Activated naive CD8-positive, alpha-beta T cell treated with anti-CD3 and anti-CD28 coated beads, Interleukin-2, amount 50 U/mL, for 24 hours (primary cell): ENCODE measurements at regions not wholly inside any gene's neighbourhood (a gene's known extent, or its start where the extent isn't known, plus 50 kb on each side); places are given as distances from the start of the nearest gene placed in this dataset.
"Not testable (repeated sequence)": the region's sequence is repeated elsewhere in the genome, so short reads cannot be mapped to it uniquely, and the experiment has no call there.

Experiments used
- ATAC-seq: fragments of 150-1000 bp; cut with Tn5 transposase; one replicate; pipeline ENCODE4 v1.10.0; 2021
- DNase-seq: peaks from one replicate; pipeline ENCODE4 v3.0.0; 2021
- H3K27ac Mint-ChIP-seq: one replicate; pipeline ENCODE4 v1.8.0; 2021; ENCODE audit warnings: mild to moderate bottlenecking, mixed read lengths
- H3K27me3 Mint-ChIP-seq: one replicate; pipeline ENCODE4 v1.8.0; 2021; ENCODE audit warnings: mixed read lengths
- H3K36me3 Mint-ChIP-seq: one replicate; pipeline ENCODE4 v1.8.0; 2021; ENCODE audit warnings: low read depth, mixed read lengths
- H3K4me1 Mint-ChIP-seq: one replicate; pipeline ENCODE4 v1.8.0; 2021; ENCODE audit warnings: mixed read lengths
- H3K4me3 Mint-ChIP-seq: one replicate; pipeline ENCODE4 v1.8.0; 2021; ENCODE audit warnings: mild to moderate bottlenecking, moderate library complexity, mixed read lengths
- H3K9me3 Mint-ChIP-seq: one replicate; pipeline ENCODE4 v1.8.0; 2021; ENCODE audit warnings: mixed read lengths

DNA sequence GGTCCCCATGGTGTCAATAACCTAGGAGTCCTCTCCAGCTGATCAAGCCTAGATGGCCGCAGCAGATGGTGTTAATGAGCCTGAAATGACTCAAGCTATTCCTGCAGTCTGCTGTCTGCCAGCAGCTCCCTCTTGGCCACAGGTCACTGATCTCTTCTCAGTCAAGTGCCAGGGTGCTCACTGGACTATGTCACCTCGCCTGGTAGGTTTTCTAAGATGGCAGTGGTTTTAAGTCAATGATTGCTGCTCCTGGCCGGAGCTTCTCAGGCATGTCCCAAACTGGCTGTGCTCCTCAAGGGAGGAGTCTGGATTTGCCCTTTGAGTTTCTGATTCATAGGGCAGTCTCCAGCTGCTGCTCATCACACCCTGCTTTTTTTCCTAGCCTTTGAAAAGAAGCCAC, 58.6 kb upstream of the SHISA6 start:
- H3K4me3 Mint-ChIP-seq: no peak overlapping the region
- no peak for DNase-seq
- H3K27ac Mint-ChIP-seq: no peak overlapping the region
- H3K9me3 Mint-ChIP-seq: peaks cover 6% of the 10 kb centered on the region
- no peaks in the 10 kb centered on the region for H3K36me3 Mint-ChIP-seq
- H3K27me3 Mint-ChIP-seq: no peaks in the 10 kb centered on the region
- ATAC-seq: no peak
- H3K4me1 Mint-ChIP-seq: no peaks in the 10 kb centered on the region

GRCh38 chr17:11178581-11178980, 62.4 kb upstream of the SHISA6 start:
- Mint-ChIP-seq H3K27me3 (no peaks in the 10 kb centered on the region), H3K27ac (no peak overlapping the region), H3K9me3 (peaks cover 6% of the 10 kb centered on the region), H3K36me3 (no peaks in the 10 kb centered on the region), H3K4me1 (no peaks in the 10 kb centered on the region), H3K4me3 (no peak overlapping the region)
- ATAC-seq: no peak
- no peak for DNase-seq

GRCh38 chr17:11177340-11177739, 63.7 kb upstream of the SHISA6 start:
- Mint-ChIP-seq H3K27me3 (no peaks in the 10 kb centered on the region), H3K36me3 (no peaks in the 10 kb centered on the region), H3K4me1 (no peaks in the 10 kb centered on the region), H3K9me3 (peaks cover 12% of the 10 kb centered on the region), H3K27ac (no peak overlapping the region), H3K4me3 (no peak overlapping the region)
- ATAC-seq (no peak), DNase-seq (no peak)

DNA sequence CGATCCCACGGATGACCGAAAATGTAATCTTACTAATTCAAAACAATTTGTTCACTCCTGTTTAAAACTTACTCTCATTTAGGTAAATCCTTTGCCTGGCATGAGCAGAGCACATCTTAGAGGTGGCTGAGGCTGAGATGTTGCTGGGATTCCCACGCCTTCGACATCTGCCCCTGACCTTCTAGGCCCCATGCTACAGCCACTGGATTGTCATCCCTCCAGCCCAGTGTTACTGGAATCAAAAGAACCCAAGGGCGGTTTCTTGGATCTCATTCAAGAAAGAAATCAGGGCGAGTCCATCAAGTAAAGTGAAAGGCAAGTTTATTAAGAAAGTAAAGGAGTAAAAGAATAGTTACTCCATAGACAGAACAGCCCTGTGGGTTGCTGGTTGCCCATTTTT, 64.5 kb upstream of the SHISA6 start:
- Mint-ChIP-seq H3K4me3 (no peak overlapping the region), H3K36me3 (no peaks in the 10 kb centered on the region), H3K27me3 (no peaks in the 10 kb centered on the region), H3K9me3 (peaks cover 16% of the 10 kb centered on the region), H3K4me1 (no peaks in the 10 kb centered on the region), H3K27ac (no peak overlapping the region)
- no peak for DNase-seq
- no peak for ATAC-seq

DNA sequence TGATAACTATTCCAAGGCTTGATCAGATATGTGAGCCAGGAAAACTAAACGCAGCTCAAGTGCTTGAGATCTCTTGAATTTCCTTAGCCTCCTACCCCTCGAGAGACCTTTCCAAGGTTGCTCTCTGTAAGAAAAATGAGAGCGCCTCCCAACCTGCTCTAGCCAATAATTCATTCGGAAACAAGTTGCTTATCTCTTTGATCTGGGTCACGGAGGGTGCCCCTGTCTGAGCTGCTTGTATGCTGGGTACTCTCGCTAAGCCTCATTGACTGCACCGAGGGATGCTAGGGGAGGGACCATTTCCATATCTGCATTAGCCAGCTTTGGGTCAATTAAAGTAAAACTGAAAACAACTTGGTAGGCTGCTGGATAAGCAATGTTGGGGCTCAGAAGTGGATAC, 70.1 kb upstream of the SHISA6 start:
- Mint-ChIP-seq H3K27me3 (no peaks in the 10 kb centered on the region), H3K36me3 (no peaks in the 10 kb centered on the region), H3K4me3 (no peak overlapping the region), H3K4me1 (no peaks in the 10 kb centered on the region), H3K27ac (no peak overlapping the region), H3K9me3 (peaks cover 10% of the 10 kb centered on the region)
- DNase-seq: no peak
- no peak for ATAC-seq

GRCh38 chr17:11151818-11152425, 89.1 kb upstream of the SHISA6 start:
- Mint-ChIP-seq H3K4me3 (no peak overlapping the region), H3K9me3 (peaks cover 9% of the 10 kb centered on the region), H3K36me3 (no peaks in the 10 kb centered on the region), H3K4me1 (no peaks in the 10 kb centered on the region), H3K27ac (no peak overlapping the region), H3K27me3 (peaks cover 4% of the 10 kb centered on the region)
- no peak for ATAC-seq
- no peak for DNase-seq

GRCh38 chr17:11150906-11151511, 90.0 kb upstream of the SHISA6 start:
- H3K27ac Mint-ChIP-seq, H3K4me1 Mint-ChIP-seq, H3K36me3 Mint-ChIP-seq, DNase-seq, H3K4me3 Mint-ChIP-seq, H3K27me3 Mint-ChIP-seq, H3K9me3 Mint-ChIP-seq, ATAC-seq: not testable (repeated sequence)

DNA sequence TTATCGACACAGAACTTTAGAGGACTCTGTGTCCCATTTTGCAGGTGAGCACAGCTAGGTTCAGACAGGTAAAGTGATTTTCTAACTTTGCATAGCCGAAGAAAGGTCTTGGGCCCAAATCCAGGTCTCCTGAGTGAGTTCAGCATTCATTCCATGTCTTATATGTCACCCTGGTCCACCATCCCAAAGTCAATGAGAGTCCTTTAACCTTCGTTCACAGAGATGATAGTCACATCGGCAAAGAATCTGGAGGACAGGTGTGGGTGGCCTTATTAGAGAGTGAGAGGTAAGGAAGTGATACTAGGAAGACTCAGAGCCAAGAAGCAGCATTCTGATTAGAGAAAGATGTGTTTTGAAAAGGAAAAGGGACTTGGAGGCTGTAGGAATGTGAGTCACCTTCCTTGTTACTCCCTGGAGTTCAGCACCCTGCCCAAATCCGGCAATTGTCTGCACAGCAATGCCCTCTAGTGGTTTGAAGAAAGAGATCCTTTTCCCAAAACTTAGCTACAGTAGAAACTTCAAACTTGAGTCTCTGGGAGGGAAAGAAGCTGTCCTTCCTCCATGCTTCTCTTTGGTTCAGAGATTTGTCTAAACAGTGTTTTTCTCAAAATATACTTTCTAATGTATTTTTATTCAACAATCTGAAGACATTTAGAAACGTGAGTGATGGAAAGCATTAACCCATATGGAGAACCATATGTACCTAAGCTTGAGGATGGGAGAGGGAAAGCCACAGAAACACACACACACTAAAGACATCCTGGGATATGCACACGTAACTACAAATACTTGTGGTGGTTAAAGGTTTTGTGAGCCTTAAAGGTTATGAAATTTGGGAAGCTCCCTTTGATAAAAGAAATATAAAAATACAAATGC, 96.4 kb upstream of the SHISA6 start:
- Mint-ChIP-seq H3K36me3 (no peaks in the 10 kb centered on the region), H3K27me3 (peaks cover 2% of the 10 kb centered on the region), H3K4me1 (no peaks in the 10 kb centered on the region), H3K27ac (peak overlapping the region; percentile 10), H3K4me3 (no peak overlapping the region), H3K9me3 (peaks cover 10% of the 10 kb centered on the region)
- ATAC-seq (no peak), DNase-seq (no peak)

DNA sequence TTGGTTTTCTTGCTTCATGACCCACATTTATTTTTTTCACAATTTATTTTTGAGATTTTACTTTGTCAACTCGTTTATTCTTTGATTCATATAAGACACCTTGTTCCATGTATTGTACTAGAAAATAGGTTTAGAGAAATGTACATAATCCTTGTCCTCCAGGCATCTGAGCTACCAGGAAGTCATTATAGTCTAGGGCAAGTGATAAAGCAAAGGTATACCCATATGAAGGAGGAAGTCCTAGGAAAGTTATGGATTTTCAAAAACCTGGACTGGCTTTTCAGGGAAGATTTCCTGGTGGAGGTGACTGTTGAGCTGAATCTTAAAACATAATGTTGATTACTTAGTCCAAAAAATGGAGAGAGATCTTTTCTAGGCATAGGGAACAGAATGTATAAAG, 98.8 kb upstream of the SHISA6 start:
- H3K4me1 Mint-ChIP-seq: no peaks in the 10 kb centered on the region
- DNase-seq (no peak), ATAC-seq (no peak)
- H3K27ac Mint-ChIP-seq: no peak overlapping the region
- H3K27me3 Mint-ChIP-seq: no peaks in the 10 kb centered on the region
- peaks cover 10% of the 10 kb centered on the region for H3K9me3 Mint-ChIP-seq
- H3K4me3 Mint-ChIP-seq: no peak overlapping the region
- H3K36me3 Mint-ChIP-seq: no peaks in the 10 kb centered on the region

DNA sequence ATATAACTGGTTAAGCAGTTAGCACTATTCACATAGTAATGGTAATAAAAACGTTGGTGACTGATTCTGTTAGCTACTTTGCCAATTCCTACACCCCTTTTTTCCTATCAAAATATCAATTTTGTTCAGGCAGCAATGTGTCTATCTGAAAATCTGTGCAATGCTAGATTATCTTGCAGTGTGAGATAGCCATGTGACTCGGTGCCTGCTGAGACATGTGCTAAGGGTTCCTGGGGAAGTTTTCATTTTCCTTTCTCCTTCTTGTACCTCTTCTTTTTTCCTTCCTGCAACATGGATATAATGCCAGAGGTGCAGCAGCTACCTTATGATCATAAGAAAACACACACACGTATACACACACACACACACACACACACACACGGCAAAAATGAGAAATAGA, 100.5 kb upstream of the SHISA6 start:
- Mint-ChIP-seq H3K4me1 (no peaks in the 10 kb centered on the region), H3K27me3 (no peaks in the 10 kb centered on the region), H3K27ac (no peak overlapping the region), H3K4me3 (no peak overlapping the region), H3K9me3 (peaks cover 10% of the 10 kb centered on the region), H3K36me3 (no peaks in the 10 kb centered on the region)
- no peak for ATAC-seq
- DNase-seq: no peak

GRCh38 chr17:11140043-11140442, 101.0 kb upstream of the SHISA6 start:
- no peaks in the 10 kb centered on the region for H3K4me1 Mint-ChIP-seq
- H3K36me3 Mint-ChIP-seq: no peaks in the 10 kb centered on the region
- H3K4me3 Mint-ChIP-seq: no peak overlapping the region
- H3K27ac Mint-ChIP-seq: no peak overlapping the region
- H3K27me3 Mint-ChIP-seq: no peaks in the 10 kb centered on the region
- DNase-seq (no peak), ATAC-seq (no peak)
- peaks cover 10% of the 10 kb centered on the region for H3K9me3 Mint-ChIP-seq

- Mint-ChIP-seq H3K4me3 (no peak overlapping the region), H3K9me3 (no peaks in the 10 kb centered on the region), H3K27me3 (no peaks in the 10 kb centered on the region), H3K36me3 (no peaks in the 10 kb centered on the region), H3K27ac (no peak overlapping the region), H3K4me1 (no peaks in the 10 kb centered on the region)
- no peak for ATAC-seq
- DNase-seq: no peak
These were observed 103.0 kb upstream of the SHISA6 start for GRCh38 chr17:11138023-11138422.

DNA sequence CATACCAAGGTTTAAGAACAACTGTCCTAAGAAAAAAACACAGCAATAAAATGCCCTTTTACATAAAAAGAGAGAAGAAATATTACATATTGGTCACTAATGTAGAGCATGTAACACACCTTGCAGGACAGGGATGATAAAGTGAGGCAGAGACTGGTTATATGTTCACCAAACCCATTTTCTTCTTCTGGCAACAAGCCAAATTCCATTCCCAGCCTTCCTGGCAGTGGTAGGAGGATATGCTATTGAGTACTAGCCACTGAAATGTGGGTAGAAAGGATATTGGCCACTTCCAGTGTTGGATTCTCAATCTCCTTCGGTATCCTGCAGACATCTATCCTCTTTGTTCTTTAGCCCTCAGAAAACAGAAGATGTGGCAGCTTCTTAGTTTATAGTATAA, 105.2 kb upstream of the SHISA6 start:
- Mint-ChIP-seq H3K27me3 (no peaks in the 10 kb centered on the region), H3K9me3 (no peaks in the 10 kb centered on the region), H3K4me3 (no peak overlapping the region), H3K27ac (no peak overlapping the region), H3K36me3 (no peaks in the 10 kb centered on the region), H3K4me1 (no peaks in the 10 kb centered on the region)
- ATAC-seq (no peak), DNase-seq (no peak)

DNA sequence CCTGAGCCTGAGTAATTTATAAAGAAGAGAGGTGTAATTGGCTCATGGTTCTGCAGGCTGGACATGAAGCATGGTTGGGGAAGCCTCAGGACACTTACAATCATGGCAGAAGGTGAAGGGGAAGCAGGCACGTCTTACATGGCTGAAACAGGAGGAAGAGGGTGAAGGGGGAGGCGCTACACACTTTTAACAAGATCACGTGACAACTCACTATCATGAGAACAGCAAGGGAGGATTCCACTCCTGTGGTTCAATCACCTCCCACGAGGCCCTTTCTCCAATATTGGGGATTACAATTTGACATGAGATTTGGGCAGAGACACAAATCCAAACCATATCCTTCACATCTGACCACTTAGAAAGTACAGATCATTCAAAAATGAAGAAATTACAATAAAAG, 110.6 kb upstream of the SHISA6 start:
- no peak for DNase-seq
- Mint-ChIP-seq H3K4me3 (no peak overlapping the region), H3K27me3 (no peaks in the 10 kb centered on the region), H3K27ac (no peak overlapping the region), H3K4me1 (no peaks in the 10 kb centered on the region), H3K9me3 (peaks cover 6% of the 10 kb centered on the region), H3K36me3 (no peaks in the 10 kb centered on the region)
- no peak for ATAC-seq

GRCh38 chr17:11122908-11123307, 118.1 kb upstream of the SHISA6 start:
- no peak overlapping the region for H3K4me3 Mint-ChIP-seq
- H3K27ac Mint-ChIP-seq: no peak overlapping the region
- H3K9me3 Mint-ChIP-seq: peaks cover 7% of the 10 kb centered on the region
- ATAC-seq (no peak), DNase-seq (no peak)
- no peaks in the 10 kb centered on the region for H3K27me3 Mint-ChIP-seq
- no peaks in the 10 kb centered on the region for H3K36me3 Mint-ChIP-seq
- H3K4me1 Mint-ChIP-seq: no peaks in the 10 kb centered on the region
